ENCODE measurements at regions not wholly inside any gene's neighbourhood (a gene's known extent, or its start where the extent isn't known, plus 50 kb on each side); places are given as distances from the start of the nearest gene placed in this dataset.

DNA sequence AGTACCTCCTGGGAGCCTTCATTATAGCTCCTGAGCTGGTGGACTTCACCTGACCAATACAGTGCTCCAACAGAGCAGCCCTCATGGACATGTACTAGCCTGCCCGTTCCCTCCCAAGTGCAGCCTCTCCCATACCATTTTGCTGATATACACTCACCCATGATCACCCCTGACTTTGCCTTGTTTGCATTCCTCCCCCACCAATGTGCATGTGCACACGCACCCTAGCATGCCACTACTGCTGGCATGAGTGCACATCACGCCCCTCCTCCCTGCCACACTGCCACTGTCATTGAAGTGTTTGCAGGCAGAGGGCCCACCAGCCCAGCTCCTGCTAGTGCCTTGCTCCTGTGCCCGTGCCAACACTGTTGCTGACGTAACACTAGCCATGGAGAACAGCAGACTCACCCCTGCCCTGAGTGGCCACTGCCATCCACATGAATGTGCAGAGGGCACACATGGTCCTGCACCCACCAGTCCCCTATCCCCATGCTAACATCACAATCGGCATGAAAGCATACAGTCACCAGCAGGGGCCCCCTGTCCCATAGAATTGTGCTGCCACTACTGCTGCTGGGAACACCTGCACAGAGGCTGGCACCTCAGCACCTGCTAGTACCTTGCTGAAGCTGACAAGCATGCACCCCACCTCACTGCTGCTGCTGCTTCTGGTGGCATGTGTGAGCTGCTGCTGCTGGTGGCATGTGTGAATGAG is 110.3 kb downstream of the SINHCAF start:
- ChIA-PET CTCF (no interaction called here), POLR2A (no interaction called here)
- Mint-ChIP-seq H3K36me3 (no peaks in the 10 kb centered on the region), H3K27me3 (peaks cover 0 to 12% (median 10%) of the 10 kb centered on the region in 5 donors), H3K4me1 (no peaks in the 10 kb centered on the region), H3K27ac (no peak overlapping the region), H3K9me3 (no peaks in the 10 kb centered on the region), H3K4me3 (no peak overlapping the region)
- H3K27me3 ChIP-seq (ENCODE audit: control insufficient read depth in 2 of 2, insufficient read depth in 2 of 2, low read length in 2 of 2), result no peaks in the 10 kb centered on the region
- intact Hi-C loops (cut with micrococcal nuclease), result no loop called here
- H3K4me1 ChIP-seq (ENCODE audit: control insufficient read depth in 2 of 2, insufficient read depth in 2 of 2, low read length in 2 of 2), result no peaks in the 10 kb centered on the region
- no peaks in the 10 kb centered on the region for H3K36me3 ChIP-seq (ENCODE audit: control insufficient read depth in 2 of 3, insufficient read depth in 3 of 3, low read length in 3 of 3)
- ATAC-seq (no peak), DNase-seq (no peak)
- H3K9me3 ChIP-seq (ENCODE audit: control insufficient read depth in 2 of 3, low read length in 3 of 3), result no peaks in the 10 kb centered on the region
- no peak overlapping the region for H3K4me3 ChIP-seq (ENCODE audit: low read length)
- H3K27ac ChIP-seq (ENCODE audit: low read depth, low read length), result no peak overlapping the region

DNA sequence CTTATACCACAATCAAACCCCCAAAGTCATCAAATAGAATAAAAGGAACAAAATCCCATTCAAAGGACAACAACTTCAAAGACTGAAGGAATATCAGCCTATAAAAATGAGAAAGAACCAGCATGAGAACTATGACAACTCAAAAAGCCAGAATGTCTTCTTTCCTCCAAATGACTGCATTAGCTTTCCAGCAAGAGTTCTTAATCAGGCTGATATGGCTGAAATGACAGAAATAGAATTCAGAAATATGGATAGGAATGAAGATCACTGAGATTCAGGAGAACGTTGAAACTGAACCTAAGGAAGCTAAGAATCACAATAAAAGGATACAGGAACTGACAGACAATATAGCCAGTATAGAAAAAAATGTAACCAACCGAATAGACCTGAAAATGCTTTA is 109.5 kb downstream of the SINHCAF start:
- Mint-ChIP-seq H3K36me3 (no peaks in the 10 kb centered on the region), H3K4me3 (no peak overlapping the region), H3K4me1 (no peaks in the 10 kb centered on the region), H3K27me3 (peaks cover 0 to 12% (median 10%) of the 10 kb centered on the region in 5 donors), H3K27ac (no peak overlapping the region), H3K9me3 (no peaks in the 10 kb centered on the region)
- ChIA-PET CTCF (no interaction called here), POLR2A (no interaction called here)
- DNase-seq (no peak), ATAC-seq (no peak)
- intact Hi-C loops (cut with micrococcal nuclease), result no loop called here
- Histone ChIP-seq H3K4me1 (ENCODE audit: control insufficient read depth in 2 of 2, insufficient read depth in 2 of 2, low read length in 2 of 2) (no peaks in the 10 kb centered on the region), H3K9me3 (ENCODE audit: control insufficient read depth in 2 of 3, low read length in 3 of 3) (no peaks in the 10 kb centered on the region), H3K36me3 (ENCODE audit: control insufficient read depth in 2 of 3, insufficient read depth in 3 of 3, low read length in 3 of 3) (no peaks in the 10 kb centered on the region), H3K27ac (ENCODE audit: low read depth, low read length) (no peak overlapping the region), H3K4me3 (ENCODE audit: low read length) (no peak overlapping the region), H3K27me3 (ENCODE audit: control insufficient read depth in 2 of 2, insufficient read depth in 2 of 2, low read length in 2 of 2) (no peaks in the 10 kb centered on the region)

DNA sequence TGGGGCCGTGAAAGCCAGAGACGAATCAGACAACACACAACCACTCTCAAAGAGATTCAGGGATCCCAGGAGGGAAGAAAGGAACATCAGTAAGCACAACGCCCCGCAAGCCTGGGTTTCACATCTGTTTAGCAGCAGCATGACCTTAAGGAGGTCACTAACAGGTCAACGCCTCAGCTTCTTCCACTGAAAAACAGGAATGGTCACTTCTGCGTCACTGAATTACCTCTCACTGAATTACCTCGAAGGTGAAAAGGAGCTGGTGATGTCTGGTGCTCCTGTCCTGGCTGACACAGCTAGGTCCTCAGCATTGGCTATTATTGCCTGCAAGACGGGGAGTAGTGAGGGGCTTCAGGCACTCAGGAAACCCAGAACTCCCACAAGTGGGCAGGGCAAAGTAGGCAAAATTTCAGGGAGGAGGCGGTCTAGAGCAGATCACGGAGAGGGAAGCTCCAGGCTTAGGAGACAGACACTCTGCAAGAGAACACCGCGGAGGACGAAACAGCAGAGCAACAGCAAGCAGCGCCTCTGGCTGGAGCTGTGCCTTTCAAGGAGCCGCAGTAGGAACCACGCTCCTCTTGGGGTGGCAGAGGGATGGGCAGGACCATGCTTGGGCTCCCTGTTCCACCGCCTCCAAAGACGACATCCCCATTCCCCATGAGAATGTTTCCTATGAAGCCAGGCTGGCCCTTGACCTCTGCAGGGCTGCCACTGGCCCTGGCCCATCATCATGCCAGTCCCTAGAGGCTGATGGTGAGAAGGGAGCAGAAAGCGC is 108.4 kb downstream of the SINHCAF start:
- Histone ChIP-seq H3K4me1 (ENCODE audit: control insufficient read depth in 2 of 2, insufficient read depth in 2 of 2, low read length in 2 of 2) (no peaks in the 10 kb centered on the region), H3K27ac (ENCODE audit: low read depth, low read length) (no peak overlapping the region), H3K36me3 (ENCODE audit: control insufficient read depth in 2 of 3, insufficient read depth in 3 of 3, low read length in 3 of 3) (no peaks in the 10 kb centered on the region), H3K9me3 (ENCODE audit: control insufficient read depth in 2 of 3, low read length in 3 of 3) (no peaks in the 10 kb centered on the region), H3K4me3 (ENCODE audit: low read length) (no peak overlapping the region), H3K27me3 (ENCODE audit: control insufficient read depth in 2 of 2, insufficient read depth in 2 of 2, low read length in 2 of 2) (no peaks in the 10 kb centered on the region)
- no peaks in the 10 kb centered on the region for H3K9me3 Mint-ChIP-seq
- H3K36me3 Mint-ChIP-seq, result no peaks in the 10 kb centered on the region
- peaks cover 0 to 12% (median 5%) of the 10 kb centered on the region in 5 donors for H3K27me3 Mint-ChIP-seq
- DNase-seq (no peak), ATAC-seq (no peak)
- no peak overlapping the region for H3K27ac Mint-ChIP-seq
- POLR2A ChIA-PET, result no interaction called here
- CTCF ChIA-PET, result no interaction called here
- intact Hi-C loops (cut with micrococcal nuclease), result no loop called here
- no peak overlapping the region for H3K4me3 Mint-ChIP-seq
- no peaks in the 10 kb centered on the region for H3K4me1 Mint-ChIP-seq

DNA sequence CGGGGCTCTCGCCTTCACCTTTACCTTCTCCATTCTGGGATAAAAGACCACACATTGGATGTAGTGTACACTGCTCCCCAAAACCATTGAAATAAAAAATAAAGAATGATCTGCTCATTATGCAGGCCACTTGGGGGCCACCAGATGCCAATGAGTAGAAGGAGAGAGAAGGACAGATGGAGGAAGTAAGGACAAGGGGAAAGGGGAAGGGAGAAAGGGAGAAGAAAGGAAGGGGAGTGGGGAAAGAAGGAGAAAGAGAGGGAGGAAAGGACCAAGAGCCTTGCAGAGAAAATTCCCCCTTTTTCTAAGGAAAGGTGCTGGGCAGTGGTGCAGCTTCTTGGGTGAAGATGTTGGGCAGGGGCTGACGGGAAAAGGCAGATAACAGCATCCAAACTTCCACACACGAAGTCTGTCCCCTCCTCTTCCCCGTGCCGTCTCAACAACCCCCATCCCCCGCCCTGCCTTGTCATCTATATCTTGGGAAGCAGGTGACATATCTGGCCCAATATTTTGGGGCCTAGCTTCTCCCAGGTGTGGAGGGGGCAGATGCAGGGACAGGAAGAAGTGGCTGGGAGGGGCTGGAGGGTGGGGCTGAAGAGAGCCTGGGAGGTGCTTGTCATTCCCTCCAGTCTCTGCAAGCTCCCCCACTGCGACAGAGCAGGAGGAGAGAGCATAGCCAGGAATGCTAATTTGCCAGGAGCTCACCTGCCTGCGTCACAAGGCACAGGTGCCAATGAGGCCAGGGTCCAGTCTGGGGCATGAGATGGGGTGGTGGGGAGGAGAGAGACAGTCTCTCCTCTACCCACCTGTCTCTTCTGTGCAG is 107.5 kb downstream of the SINHCAF start:
- ATAC-seq (no peak), DNase-seq (no peak)
- POLR2A ChIA-PET, result no interaction called here
- intact Hi-C loops (cut with micrococcal nuclease), result no loop called here
- Mint-ChIP-seq H3K4me1 (no peaks in the 10 kb centered on the region), H3K27ac (no peak overlapping the region), H3K36me3 (no peaks in the 10 kb centered on the region), H3K4me3 (no peak overlapping the region), H3K27me3 (peaks cover 0 to 12% (median 5%) of the 10 kb centered on the region in 5 donors), H3K9me3 (no peaks in the 10 kb centered on the region)
- CTCF ChIA-PET, result no interaction called here
- Histone ChIP-seq H3K27ac (ENCODE audit: low read depth, low read length) (no peak overlapping the region), H3K27me3 (ENCODE audit: control insufficient read depth in 2 of 2, insufficient read depth in 2 of 2, low read length in 2 of 2) (no peaks in the 10 kb centered on the region), H3K9me3 (ENCODE audit: control insufficient read depth in 2 of 3, low read length in 3 of 3) (no peaks in the 10 kb centered on the region), H3K4me3 (ENCODE audit: low read length) (no peak overlapping the region), H3K4me1 (ENCODE audit: control insufficient read depth in 2 of 2, insufficient read depth in 2 of 2, low read length in 2 of 2) (no peaks in the 10 kb centered on the region), H3K36me3 (ENCODE audit: control insufficient read depth in 2 of 3, insufficient read depth in 3 of 3, low read length in 3 of 3) (no peaks in the 10 kb centered on the region)

DNA sequence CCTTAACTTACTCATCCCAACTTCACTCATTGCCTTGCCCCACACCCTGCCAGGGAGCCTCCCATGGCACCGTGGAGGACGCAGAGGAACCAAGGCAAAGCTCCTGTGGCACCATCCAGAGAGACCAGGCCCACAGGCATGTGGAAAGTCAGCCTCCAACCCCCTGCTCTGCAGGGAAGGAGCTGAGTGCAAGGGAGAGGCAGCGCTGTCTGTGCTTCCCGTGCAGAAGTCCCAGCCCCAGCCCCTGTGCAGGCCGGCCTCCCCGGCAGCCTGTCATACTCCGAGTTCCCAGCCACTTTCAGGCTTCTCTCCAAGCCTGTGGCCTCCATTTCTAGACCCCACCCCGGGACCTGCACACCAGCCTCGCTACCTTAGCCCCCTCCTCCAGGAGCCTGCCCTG is 106.4 kb downstream of the SINHCAF start:
- Mint-ChIP-seq H3K4me1 (no peaks in the 10 kb centered on the region), H3K27me3 (peaks cover 0 to 12% (median 5%) of the 10 kb centered on the region in 5 donors), H3K36me3 (no peaks in the 10 kb centered on the region), H3K27ac (no peak overlapping the region), H3K4me3 (no peak overlapping the region), H3K9me3 (no peaks in the 10 kb centered on the region)
- Histone ChIP-seq H3K27ac (ENCODE audit: low read depth, low read length) (no peak overlapping the region), H3K9me3 (ENCODE audit: control insufficient read depth in 2 of 3, low read length in 3 of 3) (no peaks in the 10 kb centered on the region), H3K4me3 (ENCODE audit: low read length) (no peak overlapping the region), H3K36me3 (ENCODE audit: control insufficient read depth in 2 of 3, insufficient read depth in 3 of 3, low read length in 3 of 3) (no peaks in the 10 kb centered on the region), H3K4me1 (ENCODE audit: control insufficient read depth in 2 of 2, insufficient read depth in 2 of 2, low read length in 2 of 2) (no peaks in the 10 kb centered on the region), H3K27me3 (ENCODE audit: control insufficient read depth in 2 of 2, insufficient read depth in 2 of 2, low read length in 2 of 2) (no peaks in the 10 kb centered on the region)
- ChIA-PET POLR2A (no interaction called here), CTCF (no interaction called here)
- ATAC-seq, result no peak
- no peak for DNase-seq
- intact Hi-C loops (cut with micrococcal nuclease), result no loop called here

DNA sequence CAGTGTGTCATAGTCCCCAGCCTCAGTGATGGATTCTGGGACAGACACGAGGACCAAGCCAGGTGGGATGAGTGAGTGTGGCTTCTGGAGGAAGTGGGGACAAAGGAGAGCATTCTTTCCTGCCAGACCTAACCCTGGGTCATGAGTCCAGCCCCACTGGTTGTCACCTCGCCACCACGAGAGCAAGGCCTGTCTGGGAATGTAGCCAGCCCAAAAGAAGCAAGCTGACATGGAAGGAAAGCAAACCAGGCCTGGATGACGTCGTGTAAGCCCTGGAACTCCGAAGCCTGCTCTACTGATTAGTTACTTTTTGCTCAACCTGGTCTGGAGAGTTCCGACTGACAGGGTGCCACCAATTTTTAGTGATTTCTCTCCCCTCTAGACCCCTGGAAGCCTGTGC is 105.9 kb downstream of the SINHCAF start:
- no peaks in the 10 kb centered on the region for H3K4me1 Mint-ChIP-seq
- H3K27ac ChIP-seq (ENCODE audit: low read depth, low read length), result no peak overlapping the region
- CTCF ChIA-PET, result no interaction called here
- H3K9me3 Mint-ChIP-seq, result no peaks in the 10 kb centered on the region
- ATAC-seq (no peak), DNase-seq (no peak)
- H3K4me3 Mint-ChIP-seq, result no peak overlapping the region
- peaks cover 0 to 12% (median 5%) of the 10 kb centered on the region in 5 donors for H3K27me3 Mint-ChIP-seq
- intact Hi-C loops (cut with micrococcal nuclease), result no loop called here
- no peaks in the 10 kb centered on the region for H3K9me3 ChIP-seq (ENCODE audit: control insufficient read depth in 2 of 3, low read length in 3 of 3)
- H3K36me3 ChIP-seq (ENCODE audit: control insufficient read depth in 2 of 3, insufficient read depth in 3 of 3, low read length in 3 of 3), result no peaks in the 10 kb centered on the region
- H3K4me3 ChIP-seq (ENCODE audit: low read length), result no peak overlapping the region
- H3K36me3 Mint-ChIP-seq, result no peaks in the 10 kb centered on the region
- no peaks in the 10 kb centered on the region for H3K4me1 ChIP-seq (ENCODE audit: control insufficient read depth in 2 of 2, insufficient read depth in 2 of 2, low read length in 2 of 2)
- no peak overlapping the region for H3K27ac Mint-ChIP-seq
- POLR2A ChIA-PET, result no interaction called here
- no peaks in the 10 kb centered on the region for H3K27me3 ChIP-seq (ENCODE audit: control insufficient read depth in 2 of 2, insufficient read depth in 2 of 2, low read length in 2 of 2)

Data from naive thymus-derived CD4-positive, alpha-beta T cell (primary cell).